Upper lobe of left lung (tissue), 4 donors: ENCODE measurements at regions not wholly inside any gene's neighbourhood (a gene's known extent, or its start where the extent isn't known, plus 50 kb on each side); places are given as distances from the start of the nearest gene placed in this dataset.
"Not testable (repeated sequence)": the region's sequence is repeated elsewhere in the genome, so short reads cannot be mapped to it uniquely, and the experiment has no call there.

ENCODE experiments used
- EP300 ChIP-seq, 4 donors: sonication (generic); formaldehyde crosslinking; IDR thresholded peaks; one replicate each; pipeline ENCODE4 v1.5.1; 2017; ENCODE audit warnings: antibody characterized with exemption in 4 of 4, control low read depth in 2 of 4
- POLR2A ChIP-seq, 4 donors: fragments of 450-650 bp; IDR thresholded peaks; one replicate each; pipeline ENCODE4 v1.5.1; 2016 to 2017; ENCODE audit warnings: antibody characterized with exemption in 4 of 4, mild to moderate bottlenecking in 2 of 4
- POLR2AphosphoS5 ChIP-seq, 2 donors: sonication (generic); formaldehyde crosslinking; IDR thresholded peaks; one replicate each; pipeline ENCODE4 v1.5.1; 2017; ENCODE audit warnings: antibody characterized with exemption in 2 of 2
- TF ChIP-seq, protein P1 (sequence below), 6 experiments: fragments of 450-650 bp in 4 of 6; fragments of 200-600 bp in 2 of 6; sonication (generic) in 2 of 6; IDR thresholded peaks; one replicate each; pipeline ENCODE4 v1.5.1; 2016 to 2019; ENCODE audit warnings: antibody characterized with exemption in 6 of 6

- TF ChIP-seq, protein P1, sequence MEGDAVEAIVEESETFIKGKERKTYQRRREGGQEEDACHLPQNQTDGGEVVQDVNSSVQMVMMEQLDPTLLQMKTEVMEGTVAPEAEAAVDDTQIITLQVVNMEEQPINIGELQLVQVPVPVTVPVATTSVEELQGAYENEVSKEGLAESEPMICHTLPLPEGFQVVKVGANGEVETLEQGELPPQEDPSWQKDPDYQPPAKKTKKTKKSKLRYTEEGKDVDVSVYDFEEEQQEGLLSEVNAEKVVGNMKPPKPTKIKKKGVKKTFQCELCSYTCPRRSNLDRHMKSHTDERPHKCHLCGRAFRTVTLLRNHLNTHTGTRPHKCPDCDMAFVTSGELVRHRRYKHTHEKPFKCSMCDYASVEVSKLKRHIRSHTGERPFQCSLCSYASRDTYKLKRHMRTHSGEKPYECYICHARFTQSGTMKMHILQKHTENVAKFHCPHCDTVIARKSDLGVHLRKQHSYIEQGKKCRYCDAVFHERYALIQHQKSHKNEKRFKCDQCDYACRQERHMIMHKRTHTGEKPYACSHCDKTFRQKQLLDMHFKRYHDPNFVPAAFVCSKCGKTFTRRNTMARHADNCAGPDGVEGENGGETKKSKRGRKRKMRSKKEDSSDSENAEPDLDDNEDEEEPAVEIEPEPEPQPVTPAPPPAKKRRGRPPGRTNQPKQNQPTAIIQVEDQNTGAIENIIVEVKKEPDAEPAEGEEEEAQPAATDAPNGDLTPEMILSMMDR (IDR thresholded peaks at IDR 0.05), result not testable (repeated sequence)
- not testable (repeated sequence) for TF ChIP-seq POLR2AphosphoS5, POLR2A, EP300 (IDR thresholded peaks at IDR 0.05)
Observed at GRCh38 chr2:239828973-239829275, 196.2 kb downstream of the NDUFA10 start.
